HepG2 (cell line): ENCODE measurements at regions not wholly inside any gene's neighbourhood (a gene's known extent, or its start where the extent isn't known, plus 50 kb on each side); places are given as distances from the start of the nearest gene placed in this dataset.
"Not testable (repeated sequence)": the region's sequence is repeated elsewhere in the genome, so short reads cannot be mapped to it uniquely, and the experiment has no call there.

ENCODE experiments used
- ATAC-seq: fragments of 200-7000 bp; cut with Tn5 transposase; 3 replicates; pipeline ENCODE4 v1.9.1; 2020; ENCODE audit warnings: mild to moderate bottlenecking, moderate library complexity
- BruUV-seq: library from RNA; stranded (reverse); fragments of 400-500 nt; replicated peaks from 2 replicates; lab custom pipeline; 2021; lab: Mats Ljungman, UMichigan
- CTCF ChIA-PET: fragments of 300-600 bp; formaldehyde crosslinking; extraction: SDS; loops from one replicate; lab custom pipeline; 2021; ENCODE audit warnings: low total read pairs, inconsistent platforms, low intra/inter-chr PET ratio; lab: Yijun Ruan, JAX
- POLR2A ChIA-PET: fragments of 350-600 bp; sonication (Branson Sonifier 250); formaldehyde crosslinking; loops from one replicate; lab custom pipeline; 2020; ENCODE audit warnings: antibody characterized with exemption, inconsistent platforms; lab: Yijun Ruan, JAX
- DNase-seq: peaks from one replicate; pipeline ENCODE4 v3.0.0-alpha.2; 2015; ENCODE audit warnings: low spot score
- FAIRE-seq: peaks from 3 replicates; lab custom pipeline; 2011; peaks lifted over from hg19 to GRCh38; lab: Jason Lieb, UNC
- H2AFZ ChIP-seq: one replicate; pipeline ENCODE4 v1.6.1; 2011; ENCODE audit warnings: low read length, inconsistent platforms
- H3K27ac ChIP-seq: fragments of 300-600 bp; 3 replicates; pipeline ENCODE4 v1.8.0; 2011; ENCODE audit warnings: mixed run types, mild to moderate bottlenecking, mixed read lengths, low read length, inconsistent platforms; ENCODE audit not compliant: insufficient read depth; ENCODE audit errors: extremely low read length
- H3K27me3 ChIP-seq, 2 experiments: fragments of 200-600 bp in 1 of 2; 2 replicates in 1 of 2; 3 replicates in 1 of 2; pipeline versions ENCODE4 v1.6.0 to v1.8.0; 2011; ENCODE audit warnings: low read length in 2 of 2, mild to moderate bottlenecking in 2 of 2, moderate library complexity in 2 of 2, inconsistent platforms in 1 of 2; ENCODE audit not compliant: insufficient read depth in 2 of 2, control insufficient read depth in 1 of 2
- H3K36me3 ChIP-seq, 2 experiments: fragments of 200-600 bp in 1 of 2; replicated peaks in 1 of 2; 2 replicates in 1 of 2; 3 replicates in 1 of 2; pipeline versions ENCODE4 v1.5.1 to v1.8.0; 2011; ENCODE audit warnings: low read length in 2 of 2, inconsistent platforms in 1 of 2; ENCODE audit not compliant: insufficient read depth in 2 of 2, control insufficient read depth in 1 of 2
- H3K4me1 ChIP-seq: 2 replicates; pipeline ENCODE4 v1.5.1; 2012; ENCODE audit warnings: low read length, inconsistent platforms; ENCODE audit not compliant: insufficient read depth
- H3K4me2 ChIP-seq: 2 replicates; pipeline ENCODE4 v1.6.0; 2011; ENCODE audit warnings: low read depth, low read length, inconsistent platforms
- H3K4me3 ChIP-seq, 3 experiments: fragments of 200-600 bp in 1 of 3; sonication (generic), shearing (Covaris generic) in 1 of 3; replicated peaks in 1 of 3; 2 replicates each; pipeline ENCODE4 v1.5.1; 2011 to 2016; ENCODE audit warnings: low read length in 3 of 3, inconsistent platforms in 2 of 3, low read depth in 2 of 3, mild to moderate bottlenecking in 2 of 3, control low read depth in 1 of 3, mixed read lengths in 1 of 3; ENCODE audit not compliant: insufficient read depth in 1 of 3
- H3K79me2 ChIP-seq: one replicate; pipeline ENCODE4 v1.6.1; 2011; ENCODE audit warnings: low read length, inconsistent platforms; ENCODE audit not compliant: insufficient read depth
- H3K9ac ChIP-seq: 2 replicates; pipeline ENCODE4 v1.6.0; 2011; ENCODE audit warnings: mild to moderate bottlenecking, low read depth, low read length, inconsistent platforms; ENCODE audit not compliant: insufficient read depth
- H3K9me3 ChIP-seq: 2 replicates; pipeline ENCODE4 v1.5.1; 2012; ENCODE audit warnings: mild to moderate bottlenecking, low read length
- H4K20me1 ChIP-seq: 2 replicates; pipeline ENCODE4 v1.6.0; 2011; ENCODE audit warnings: inconsistent platforms, mild to moderate bottlenecking, low read length, moderate library complexity; ENCODE audit not compliant: insufficient read depth
- RFXAP ChIP-seq: sonication (generic); formaldehyde crosslinking; IDR thresholded peaks from 2 replicates; pipeline ENCODE4 v1.4.0; 2020; ENCODE audit warnings: missing genetic modification reagents, borderline replicate concordance
- ZNF552 ChIP-seq: sonication (generic); formaldehyde crosslinking; IDR thresholded peaks from 2 replicates; pipeline ENCODE4 v1.9.0; 2022; ENCODE audit warnings: missing genetic modification reagents, mild to moderate bottlenecking, borderline replicate concordance
- ZNF557 ChIP-seq: sonication (generic); formaldehyde crosslinking; IDR thresholded peaks from 2 replicates; pipeline ENCODE4 v1.4.0; 2020; ENCODE audit warnings: missing genetic modification reagents
- ZNF709 ChIP-seq: sonication (generic); formaldehyde crosslinking; IDR thresholded peaks from 2 replicates; pipeline ENCODE4 v1.5.0; 2020; ENCODE audit warnings: mild to moderate bottlenecking, missing genetic modification reagents
- WGBS: methylation state at CpG from one replicate; pipeline ENCODE4 v1.1.6; 2017; ENCODE audit warnings: low lambda C conversion rate; 5-methylcytosine and 5-hydroxymethylcytosine counted together
- in situ Hi-C: cut with HindIII; loops from 2 replicates; pipeline ENCODE4 v1.10.0; 2017; ENCODE audit warnings: low pct_unique_long_range_greater_than_20kb; ENCODE audit not compliant: extremely low pct_ligation_motif_present
- intact Hi-C: fragments of 100-400 bp; cut with micrococcal nuclease; formaldehyde crosslinking; loops from one replicate; pipeline ENCODE4 v1.10.0; 2022; ENCODE audit not compliant: unreplicated experiment
- TF ChIP-seq, protein P1 (sequence below): sonication (generic); formaldehyde crosslinking; IDR thresholded peaks from 2 replicates; pipeline ENCODE4; 2020; ENCODE audit warnings: missing genetic modification reagents, mild to moderate bottlenecking, borderline replicate concordance
- TF ChIP-seq, protein P2 (sequence below): sonication (generic); formaldehyde crosslinking; IDR thresholded peaks from 2 replicates; pipeline ENCODE4 v1.9.0; 2021; ENCODE audit warnings: missing genetic modification reagents, borderline replicate concordance
- TF ChIP-seq, protein P3 (sequence below): sonication (generic); formaldehyde crosslinking; conservative IDR thresholded peaks from 2 replicates; pipeline ENCODE4 v1.8.0; 2022; ENCODE audit warnings: mild to moderate bottlenecking, moderate library complexity, missing genetic modification reagents

DNA sequence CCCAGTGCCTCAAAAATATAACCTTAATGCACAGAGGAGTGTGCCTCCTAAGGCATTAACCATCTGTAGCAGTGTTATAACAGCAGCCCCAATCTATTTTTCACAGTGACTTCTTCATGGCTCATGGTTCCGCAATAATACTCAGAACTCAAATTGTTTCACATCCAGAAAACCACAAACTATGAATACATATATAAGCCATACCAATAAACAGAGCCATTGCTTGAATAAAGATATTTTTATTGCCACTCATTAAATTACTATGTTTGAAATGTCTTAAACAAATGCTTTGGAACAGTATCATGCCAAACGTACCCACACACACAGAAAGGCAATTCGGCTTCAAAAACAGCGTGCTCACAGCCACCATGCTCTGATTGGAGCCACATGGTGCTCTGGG, 629.3 kb upstream of the NRP1 start:
- BruUV-seq = no TSS peak
- no peak overlapping the region for H3K27ac ChIP-seq
- TF ChIP-seq, protein P1, sequence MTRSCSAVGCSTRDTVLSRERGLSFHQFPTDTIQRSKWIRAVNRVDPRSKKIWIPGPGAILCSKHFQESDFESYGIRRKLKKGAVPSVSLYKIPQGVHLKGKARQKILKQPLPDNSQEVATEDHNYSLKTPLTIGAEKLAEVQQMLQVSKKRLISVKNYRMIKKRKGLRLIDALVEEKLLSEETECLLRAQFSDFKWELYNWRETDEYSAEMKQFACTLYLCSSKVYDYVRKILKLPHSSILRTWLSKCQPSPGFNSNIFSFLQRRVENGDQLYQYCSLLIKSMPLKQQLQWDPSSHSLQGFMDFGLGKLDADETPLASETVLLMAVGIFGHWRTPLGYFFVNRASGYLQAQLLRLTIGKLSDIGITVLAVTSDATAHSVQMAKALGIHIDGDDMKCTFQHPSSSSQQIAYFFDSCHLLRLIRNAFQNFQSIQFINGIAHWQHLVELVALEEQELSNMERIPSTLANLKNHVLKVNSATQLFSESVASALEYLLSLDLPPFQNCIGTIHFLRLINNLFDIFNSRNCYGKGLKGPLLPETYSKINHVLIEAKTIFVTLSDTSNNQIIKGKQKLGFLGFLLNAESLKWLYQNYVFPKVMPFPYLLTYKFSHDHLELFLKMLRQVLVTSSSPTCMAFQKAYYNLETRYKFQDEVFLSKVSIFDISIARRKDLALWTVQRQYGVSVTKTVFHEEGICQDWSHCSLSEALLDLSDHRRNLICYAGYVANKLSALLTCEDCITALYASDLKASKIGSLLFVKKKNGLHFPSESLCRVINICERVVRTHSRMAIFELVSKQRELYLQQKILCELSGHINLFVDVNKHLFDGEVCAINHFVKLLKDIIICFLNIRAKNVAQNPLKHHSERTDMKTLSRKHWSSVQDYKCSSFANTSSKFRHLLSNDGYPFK (CRISPR knock-in tag) = no peak
- TF ChIP-seq, protein P2, sequence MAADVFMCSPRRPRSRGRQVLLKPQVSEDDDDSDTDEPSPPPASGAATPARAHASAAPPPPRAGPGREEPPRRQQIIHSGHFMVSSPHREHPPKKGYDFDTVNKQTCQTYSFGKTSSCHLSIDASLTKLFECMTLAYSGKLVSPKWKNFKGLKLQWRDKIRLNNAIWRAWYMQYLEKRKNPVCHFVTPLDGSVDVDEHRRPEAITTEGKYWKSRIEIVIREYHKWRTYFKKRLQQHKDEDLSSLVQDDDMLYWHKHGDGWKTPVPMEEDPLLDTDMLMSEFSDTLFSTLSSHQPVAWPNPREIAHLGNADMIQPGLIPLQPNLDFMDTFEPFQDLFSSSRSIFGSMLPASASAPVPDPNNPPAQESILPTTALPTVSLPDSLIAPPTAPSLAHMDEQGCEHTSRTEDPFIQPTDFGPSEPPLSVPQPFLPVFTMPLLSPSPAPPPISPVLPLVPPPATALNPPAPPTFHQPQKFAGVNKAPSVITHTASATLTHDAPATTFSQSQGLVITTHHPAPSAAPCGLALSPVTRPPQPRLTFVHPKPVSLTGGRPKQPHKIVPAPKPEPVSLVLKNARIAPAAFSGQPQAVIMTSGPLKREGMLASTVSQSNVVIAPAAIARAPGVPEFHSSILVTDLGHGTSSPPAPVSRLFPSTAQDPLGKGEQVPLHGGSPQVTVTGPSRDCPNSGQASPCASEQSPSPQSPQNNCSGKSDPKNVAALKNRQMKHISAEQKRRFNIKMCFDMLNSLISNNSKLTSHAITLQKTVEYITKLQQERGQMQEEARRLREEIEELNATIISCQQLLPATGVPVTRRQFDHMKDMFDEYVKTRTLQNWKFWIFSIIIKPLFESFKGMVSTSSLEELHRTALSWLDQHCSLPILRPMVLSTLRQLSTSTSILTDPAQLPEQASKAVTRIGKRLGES = no peak
- TF ChIP-seq, protein P3, sequence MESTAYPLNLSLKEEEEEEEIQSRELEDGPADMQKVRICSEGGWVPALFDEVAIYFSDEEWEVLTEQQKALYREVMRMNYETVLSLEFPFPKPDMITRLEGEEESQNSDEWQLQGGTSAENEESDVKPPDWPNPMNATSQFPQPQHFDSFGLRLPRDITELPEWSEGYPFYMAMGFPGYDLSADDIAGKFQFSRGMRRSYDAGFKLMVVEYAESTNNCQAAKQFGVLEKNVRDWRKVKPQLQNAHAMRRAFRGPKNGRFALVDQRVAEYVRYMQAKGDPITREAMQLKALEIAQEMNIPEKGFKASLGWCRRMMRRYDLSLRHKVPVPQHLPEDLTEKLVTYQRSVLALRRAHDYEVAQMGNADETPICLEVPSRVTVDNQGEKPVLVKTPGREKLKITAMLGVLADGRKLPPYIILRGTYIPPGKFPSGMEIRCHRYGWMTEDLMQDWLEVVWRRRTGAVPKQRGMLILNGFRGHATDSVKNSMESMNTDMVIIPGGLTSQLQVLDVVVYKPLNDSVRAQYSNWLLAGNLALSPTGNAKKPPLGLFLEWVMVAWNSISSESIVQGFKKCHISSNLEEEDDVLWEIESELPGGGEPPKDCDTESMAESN = no peak
- TF ChIP-seq RFXAP (CRISPR knock-in tag) = no peak
- no peak for TF ChIP-seq ZNF709 (CRISPR knock-in tag)
- no peak for TF ChIP-seq ZNF552
- no peak for TF ChIP-seq ZNF557
- peaks cover 11% of the 10 kb centered on the region; the same call in 1 of the 2 replicates for H3K4me1 ChIP-seq
- FAIRE-seq (no peak), ATAC-seq (no peak), DNase-seq (no peak)
- H2AFZ ChIP-seq = no peak overlapping the region
- H3K9me3 ChIP-seq = no peaks in the 10 kb centered on the region
- ChIA-PET CTCF (no interaction called here), POLR2A (no interaction called here)
- no peaks in the 10 kb centered on the region for H3K36me3 ChIP-seq
- H3K4me3 ChIP-seq = no peak overlapping the region
- WGBS = 59% methylated on average over 4 of the region's 4 CpGs
- H4K20me1 ChIP-seq = no peaks in the 10 kb centered on the region
- H3K4me2 ChIP-seq = no peak overlapping the region
- intact Hi-C loops = no loop called here
- no peaks in the 10 kb centered on the region for H3K79me2 ChIP-seq
- H3K9ac ChIP-seq = no peak overlapping the region
- in situ Hi-C loops = no loop called here
- H3K27me3 ChIP-seq = no peaks in the 10 kb centered on the region

DNA sequence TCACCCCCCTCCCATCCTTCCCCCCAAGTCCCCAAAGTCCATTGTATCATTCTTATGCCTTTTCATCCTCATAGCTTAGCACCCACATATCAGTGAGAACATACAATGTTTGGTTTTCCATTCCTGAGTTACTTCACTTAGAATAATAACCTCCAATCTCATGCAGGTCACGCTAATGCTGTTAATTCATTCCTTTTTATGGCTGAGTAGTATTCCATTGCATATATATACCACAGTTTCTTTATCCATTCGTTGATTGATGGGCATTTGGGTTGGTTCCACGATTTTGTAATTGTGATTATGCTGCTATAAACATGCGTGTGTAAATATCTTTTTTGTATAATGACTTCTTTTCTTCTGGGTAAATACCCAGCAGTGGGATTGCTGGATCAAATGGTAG, 621.9 kb upstream of the NRP1 start:
- DNase-seq, H3K36me3 ChIP-seq, H3K9ac ChIP-seq, H3K4me2 ChIP-seq, ATAC-seq, in situ Hi-C loops, H3K9me3 ChIP-seq, H3K27me3 ChIP-seq, H4K20me1 ChIP-seq, POLR2A ChIA-PET, H3K4me3 ChIP-seq, H2AFZ ChIP-seq, FAIRE-seq, H3K4me1 ChIP-seq, H3K79me2 ChIP-seq, H3K27ac ChIP-seq, CTCF ChIA-PET, BruUV-seq: not testable (repeated sequence)
- WGBS = 16% methylated on average over 4 of the region's 4 CpGs
- intact Hi-C loops = loop anchor here (5.0 kb wide), 1 partner anchor 519 kb away; no protein-coding TSS in a partner anchor
